Neural cell (in vitro differentiated cells): ENCODE measurements at regions not wholly inside any gene's neighbourhood (a gene's known extent, or its start where the extent isn't known, plus 50 kb on each side); places are given as distances from the start of the nearest gene placed in this dataset.

Experiments
- H2AFZ ChIP-seq: fragments of 200-600, 300-800 bp; sonication (generic), shearing (Covaris generic); 2 replicates; pipeline ENCODE4 v1.6.0; 2014; ENCODE audit warnings: low read depth, mild to moderate bottlenecking, antibody characterized with exemption, low read length, moderate library complexity
- H3F3A ChIP-seq: fragments of 200-600 bp; shearing (Covaris generic); 2 replicates; pipeline ENCODE4 v1.6.1; 2016; ENCODE audit warnings: mild to moderate bottlenecking, moderate library complexity, mixed read lengths, antibody characterized with exemption, low read length; ENCODE audit not compliant: insufficient read depth, poor library complexity, severe bottlenecking
- H3K27ac ChIP-seq: fragments of 200-600, 300-800 bp; sonication (generic), shearing (Covaris generic); 2 replicates; pipeline ENCODE4 v1.5.1; 2014; ENCODE audit warnings: mild to moderate bottlenecking, low read length, moderate library complexity
- H3K27me3 ChIP-seq: fragments of 300-800, 200-600 bp; sonication (generic), shearing (Covaris generic); 2 replicates; pipeline ENCODE4 v1.6.0; 2014; ENCODE audit warnings: mild to moderate bottlenecking, low read depth, low read length, moderate library complexity; ENCODE audit not compliant: insufficient read depth
- H3K36me3 ChIP-seq: fragments of 300-800, 200-600 bp; sonication (generic), shearing (Covaris generic); 2 replicates; pipeline ENCODE4 v1.5.1; 2014; ENCODE audit warnings: mild to moderate bottlenecking, antibody characterized with exemption, low read length, moderate library complexity; ENCODE audit not compliant: insufficient read depth
- H3K4me2 ChIP-seq: fragments of 300-800, 200-600 bp; sonication (generic), shearing (Covaris generic); 2 replicates; pipeline ENCODE4 v1.6.0; 2014; ENCODE audit warnings: mild to moderate bottlenecking, low read length
- H3K4me3 ChIP-seq: fragments of 300-800, 200-600 bp; sonication (generic), shearing (Covaris generic); 2 replicates; pipeline ENCODE4 v1.5.1; 2014; ENCODE audit warnings: mild to moderate bottlenecking, low read length, moderate library complexity
- H3K79me2 ChIP-seq: fragments of 200-600 bp; shearing (Covaris generic); replicated peaks from 2 replicates; pipeline ENCODE4 v1.6.0; 2014; ENCODE audit warnings: mild to moderate bottlenecking, low read length, moderate library complexity; ENCODE audit not compliant: insufficient read depth
- H3K9ac ChIP-seq: fragments of 300-800, 200-600 bp; sonication (generic), shearing (Covaris generic); 2 replicates; pipeline ENCODE4 v1.6.1; 2016; ENCODE audit warnings: mild to moderate bottlenecking, low read length, mixed read lengths
- H3K9me2 ChIP-seq: fragments of 200-600 bp; shearing (Covaris generic); 2 replicates; pipeline ENCODE4 v1.6.1; 2016; ENCODE audit warnings: mild to moderate bottlenecking, low read length, mixed read lengths; ENCODE audit not compliant: insufficient read depth
- H3K9me3 ChIP-seq: fragments of 200-600, 300-800 bp; sonication (generic), shearing (Covaris generic); 2 replicates; pipeline ENCODE4 v1.6.1; 2016; ENCODE audit warnings: mild to moderate bottlenecking, mixed run types, low read length, moderate library complexity, mixed read lengths
- H4K20me1 ChIP-seq: fragments of 200-600 bp; shearing (Covaris generic); 2 replicates; pipeline ENCODE4 v1.6.1; 2016; ENCODE audit warnings: mild to moderate bottlenecking, mixed run types; ENCODE audit not compliant: insufficient read depth
- CTCF ChIP-seq: fragments of 450-650 bp; IDR thresholded peaks from 2 replicates; pipeline ENCODE4 v1.5.1; 2014; ENCODE audit warnings: antibody characterized with exemption, mild to moderate bottlenecking, moderate library complexity; ENCODE audit not compliant: poor library complexity, severe bottlenecking
- EP300 ChIP-seq: fragments of 450-650 bp; conservative IDR thresholded peaks from 2 replicates; pipeline ENCODE4 v1.6.1; 2014; ENCODE audit warnings: antibody characterized with exemption, mild to moderate bottlenecking, moderate library complexity; ENCODE audit not compliant: poor library complexity, severe bottlenecking
- EZH2 ChIP-seq: fragments of 200-600, 300-800 bp; shearing (Covaris generic), sonication (generic); IDR thresholded peaks from 2 replicates; pipeline ENCODE4 v1.6.1; 2014; ENCODE audit warnings: antibody characterized with exemption, low read length, borderline replicate concordance, mild to moderate bottlenecking; ENCODE audit not compliant: insufficient read depth, poor library complexity, severe bottlenecking
- MXI1 ChIP-seq: fragments of 450-650 bp; conservative IDR thresholded peaks from 2 replicates; pipeline ENCODE4 v1.6.1; 2014; ENCODE audit warnings: antibody characterized with exemption, mild to moderate bottlenecking; ENCODE audit not compliant: poor library complexity, severe bottlenecking
- POLR2AphosphoS5 ChIP-seq: IDR thresholded peaks from 2 replicates; pipeline ENCODE4 v1.6.1; 2012
- RAD21 ChIP-seq: fragments of 450-650 bp; conservative IDR thresholded peaks from 2 replicates; pipeline ENCODE4 v1.6.1; 2014; ENCODE audit warnings: antibody characterized with exemption, mild to moderate bottlenecking, moderate library complexity
- REST ChIP-seq: IDR thresholded peaks from 2 replicates; pipeline ENCODE4 v1.6.1; 2012; ENCODE audit warnings: borderline replicate concordance
- SMC3 ChIP-seq: fragments of 450-650 bp; conservative IDR thresholded peaks from 2 replicates; pipeline ENCODE4 v1.6.1; 2014; ENCODE audit warnings: antibody characterized with exemption, mild to moderate bottlenecking, moderate library complexity; ENCODE audit not compliant: poor library complexity
- TAF1 ChIP-seq: IDR thresholded peaks from 2 replicates; pipeline ENCODE4 v1.6.1; 2012; ENCODE audit warnings: low read depth

GRCh38 chr1:216832192-216832591 is 109.0 kb upstream of the ESRRG start:
- no peaks in the 10 kb centered on the region for H3K9me3 ChIP-seq
- no peak for TF ChIP-seq POLR2AphosphoS5
- TF ChIP-seq SMC3: no peak
- TF ChIP-seq MXI1: no peak
- no peak for TF ChIP-seq TAF1
- TF ChIP-seq RAD21: no peak
- TF ChIP-seq CTCF: no peak
- no peak for TF ChIP-seq REST
- TF ChIP-seq EZH2: no peak
- TF ChIP-seq EP300: no peak
- H4K20me1 ChIP-seq: no peaks in the 10 kb centered on the region
- H3K36me3 ChIP-seq: no peaks in the 10 kb centered on the region
- H3F3A ChIP-seq: no peaks in the 10 kb centered on the region
- no peak overlapping the region for H2AFZ ChIP-seq
- no peak overlapping the region for H3K27ac ChIP-seq
- H3K4me2 ChIP-seq: no peak overlapping the region
- no peak overlapping the region for H3K9ac ChIP-seq
- H3K9me2 ChIP-seq: no peaks in the 10 kb centered on the region
- no peak overlapping the region for H3K4me3 ChIP-seq
- H3K79me2 ChIP-seq: no peaks in the 10 kb centered on the region
- H3K27me3 ChIP-seq: no peaks in the 10 kb centered on the region

- Histone ChIP-seq H3K79me2 (no peaks in the 10 kb centered on the region), H3K27me3 (no peaks in the 10 kb centered on the region), H3K9me2 (no peaks in the 10 kb centered on the region), H3K36me3 (no peaks in the 10 kb centered on the region), H3K27ac (no peak overlapping the region), H4K20me1 (no peaks in the 10 kb centered on the region), H3K9ac (no peak overlapping the region), H2AFZ (no peak overlapping the region), H3K4me2 (no peak overlapping the region), H3K4me3 (no peak overlapping the region), H3K9me3 (no peaks in the 10 kb centered on the region), H3F3A (no peaks in the 10 kb centered on the region)
- TF ChIP-seq TAF1: no peak
- TF ChIP-seq EZH2: no peak
- TF ChIP-seq CTCF: no peak
- no peak for TF ChIP-seq POLR2AphosphoS5
- no peak for TF ChIP-seq RAD21
- TF ChIP-seq EP300: no peak
- no peak for TF ChIP-seq SMC3
- no peak for TF ChIP-seq REST
- TF ChIP-seq MXI1: no peak
Observed at GRCh38 chr1:216830424-216831210, 107.4 kb upstream of the ESRRG start.
